ENCODE measurements at regions not wholly inside any gene's neighbourhood (a gene's known extent, or its start where the extent isn't known, plus 50 kb on each side); places are given as distances from the start of the nearest gene placed in this dataset.
A peak's percentile ranks its signal among the peaks of the same experiment; 100 is the strongest.

GRCh38 chr7:49255054-49255453, 330.7 kb downstream of the CDC14C start:
- DNase-seq: no peak

DNA sequence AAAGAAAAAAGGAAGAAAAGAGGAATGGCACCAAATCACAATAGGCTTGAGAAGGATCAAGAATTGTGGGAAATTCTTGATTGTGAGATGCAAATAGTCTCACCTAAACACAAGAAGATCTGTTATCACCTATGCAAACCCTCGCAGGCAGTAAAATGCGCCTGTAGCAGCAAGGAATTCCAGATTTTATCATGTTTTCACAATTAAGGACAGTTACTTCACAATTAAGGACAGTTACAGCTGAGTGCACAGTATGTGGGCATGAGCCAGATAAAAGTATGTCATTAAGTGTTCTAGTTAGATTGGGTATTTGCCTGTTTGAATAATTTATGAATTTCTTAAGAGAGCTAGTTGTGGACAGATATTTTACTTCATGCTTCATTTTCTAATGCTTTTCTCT, 336.2 kb downstream of the CDC14C start:
- DNase-seq: no peak

DNA sequence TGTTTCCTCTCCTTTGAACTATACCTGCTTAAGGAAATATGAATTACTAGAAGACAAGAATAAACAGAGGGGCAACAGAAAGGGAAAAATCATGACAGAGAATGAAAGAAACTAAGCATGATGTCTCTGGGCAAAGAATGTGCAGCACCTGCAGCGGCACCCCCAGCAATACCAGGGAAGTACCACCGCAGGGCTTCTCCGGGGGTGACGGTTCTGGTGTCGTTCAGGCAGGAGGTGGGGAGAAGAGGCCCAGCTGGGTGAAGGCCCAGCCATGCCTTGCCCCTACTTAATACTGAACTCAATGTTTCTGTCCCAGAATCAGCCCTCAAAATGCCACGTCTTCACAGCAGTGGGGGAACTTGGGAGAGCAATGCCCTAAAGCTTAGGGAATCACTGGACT, 337.6 kb downstream of the CDC14C start:
- DNase-seq: no peak

DNA sequence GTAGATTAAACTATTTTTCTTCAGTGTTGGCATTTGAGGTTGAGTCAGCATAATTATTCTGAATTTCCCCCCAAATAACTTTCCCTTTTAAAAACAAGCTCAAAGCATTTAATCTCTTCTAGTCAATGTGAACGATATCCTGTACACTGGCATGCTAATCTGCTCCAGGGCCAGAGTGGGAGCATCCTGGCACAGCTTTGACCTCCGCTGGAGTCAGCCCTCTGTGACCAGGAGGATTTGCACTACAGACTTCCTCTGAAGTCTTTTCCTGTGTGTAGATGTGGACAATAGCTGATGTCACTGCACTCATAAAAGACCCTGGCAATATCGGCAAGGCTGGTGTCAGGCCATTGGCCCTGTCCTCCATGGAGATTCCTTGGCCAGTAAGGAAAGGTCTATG, 340.2 kb downstream of the CDC14C start:
- DNase-seq: no peak

DNA sequence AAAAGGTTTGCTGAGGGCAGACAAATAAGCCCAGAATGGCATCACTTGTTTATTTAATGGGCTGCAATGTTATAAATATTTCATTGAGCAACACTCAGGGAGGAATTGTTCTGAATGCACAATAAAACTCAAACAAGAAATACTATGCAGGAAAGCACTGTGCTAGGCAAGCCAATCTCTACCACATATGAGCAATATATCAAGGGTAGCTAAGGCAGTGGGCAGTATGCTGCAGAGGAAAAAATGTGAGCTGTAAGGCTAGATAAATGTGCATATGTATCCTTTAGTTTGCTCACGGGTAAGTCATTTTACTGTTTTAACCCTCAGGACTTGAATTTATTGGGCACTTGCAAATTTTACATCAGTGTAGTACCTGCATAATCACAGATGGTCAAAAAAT, 349.6 kb downstream of the CDC14C start:
- DNase-seq: no peak

DNA sequence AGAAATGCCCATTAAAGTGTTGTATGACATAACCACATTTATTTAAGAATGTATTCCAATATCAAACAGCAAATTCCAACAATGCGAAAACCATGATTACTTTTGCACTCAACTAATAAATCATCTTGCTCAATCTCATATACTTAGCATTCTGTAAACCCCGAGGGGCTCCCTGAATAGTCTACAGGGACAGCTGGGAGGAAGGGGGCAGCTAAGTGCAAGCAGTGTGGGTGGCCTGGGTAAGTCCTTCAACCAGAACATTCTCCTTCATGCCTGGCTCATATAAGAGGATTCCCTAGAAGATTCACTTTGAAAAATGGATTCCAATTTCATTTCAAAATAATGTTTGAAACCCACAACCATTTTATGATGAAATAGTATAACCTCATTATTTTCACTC, 355.5 kb downstream of the CDC14C start:
- DNase-seq: no peak

GRCh38 chr7:49287653-49288052, 363.3 kb downstream of the CDC14C start:
- DNase-seq: no peak

DNA sequence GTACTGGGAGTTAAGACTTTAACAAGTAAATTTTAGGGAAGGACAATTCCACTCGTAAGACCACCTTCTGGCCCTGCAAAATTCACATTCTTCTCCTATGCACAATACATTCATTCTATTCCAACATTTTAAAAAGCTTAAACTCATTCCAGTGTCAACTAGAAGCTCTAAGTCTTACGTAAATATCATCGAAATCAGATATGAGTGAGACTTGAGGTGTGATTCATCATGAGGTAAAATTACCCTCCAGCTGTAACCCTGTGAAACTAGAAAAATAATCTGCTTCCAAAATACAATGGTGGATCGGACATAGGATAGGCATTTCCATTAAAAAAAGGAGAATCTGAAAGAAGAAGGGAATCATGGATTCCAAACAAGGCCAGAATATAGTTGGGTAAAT, 370.3 kb downstream of the CDC14C start:
- DNase-seq: no peak

GRCh38 chr7:49295146-49295545, 370.8 kb downstream of the CDC14C start:
- no peak for DNase-seq

- no peak for DNase-seq
These were observed 373.6 kb downstream of the CDC14C start for GRCh38 chr7:49297958-49298357.

GRCh38 chr7:49308787-49309186, 384.4 kb downstream of the CDC14C start:
- no peak for DNase-seq

- no peak for DNase-seq
These were observed 395.7 kb downstream of the CDC14C start for GRCh38 chr7:49320083-49320482.

DNA sequence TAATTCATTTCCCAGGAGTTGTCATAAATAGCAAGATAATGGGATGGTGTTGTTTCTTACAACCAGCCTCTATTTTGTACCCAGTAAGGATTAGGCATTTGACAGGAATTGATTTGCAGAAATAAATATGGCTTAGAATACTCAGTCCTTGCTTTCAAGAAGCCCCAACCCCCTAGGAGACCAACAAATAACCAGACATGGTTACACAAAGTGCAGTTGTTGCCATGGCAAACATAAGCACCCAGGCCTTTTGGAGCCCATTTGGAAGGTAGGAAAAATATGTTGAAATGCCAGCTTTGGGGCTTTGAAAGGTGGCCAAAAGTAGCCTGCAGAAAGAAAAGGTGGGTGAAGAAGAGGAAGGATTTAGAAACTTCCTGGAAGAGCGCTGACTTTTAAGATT, 397.5 kb downstream of the CDC14C start:
- DNase-seq: no peak

DNA sequence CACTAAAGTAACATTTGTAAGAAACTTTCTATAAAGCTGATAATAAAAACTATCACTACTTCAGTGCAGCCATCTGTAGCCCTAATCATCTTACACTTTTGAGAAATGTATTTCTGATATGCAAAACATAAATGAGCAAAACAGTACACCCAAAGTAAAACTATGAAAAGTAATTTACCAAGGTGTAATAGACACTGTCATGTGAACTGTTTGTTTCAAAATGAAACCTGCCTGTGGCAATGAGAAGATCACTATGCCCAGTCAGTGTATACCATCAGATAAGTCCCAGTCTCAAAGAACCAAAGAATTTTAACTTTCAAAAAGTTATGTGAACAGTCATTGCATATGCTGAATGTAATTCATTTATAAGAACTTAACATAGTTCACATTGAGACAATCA, 398.1 kb downstream of the CDC14C start:
- DNase-seq: no peak

GRCh38 chr7:49324040-49324439, 399.7 kb downstream of the CDC14C start:
- no peak for DNase-seq

DNA sequence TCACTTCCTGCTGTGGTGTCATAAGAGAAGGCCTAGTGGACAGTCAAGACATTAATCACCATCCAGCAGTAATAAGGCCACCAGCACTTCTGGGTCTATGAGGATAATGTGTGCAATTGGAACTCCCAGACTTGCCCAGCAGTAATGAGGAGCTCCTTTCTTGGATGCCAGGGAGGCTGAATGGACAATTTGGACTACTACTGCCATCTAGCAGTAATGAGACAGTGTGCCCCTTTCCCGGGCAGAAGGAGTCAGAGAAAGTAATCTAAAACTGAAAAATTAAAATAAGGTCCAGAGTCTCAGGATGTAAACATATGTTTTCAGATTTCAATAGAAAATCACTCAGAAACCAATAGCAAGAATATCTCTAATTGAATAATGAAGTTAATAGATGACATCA, 400.4 kb downstream of the CDC14C start:
- DNase-seq: no peak

- no peak for DNase-seq
These were observed 401.2 kb downstream of the CDC14C start for GRCh38 chr7:49325571-49325970.

GRCh38 chr7:49327155-49327554, 402.8 kb downstream of the CDC14C start:
- no peak for DNase-seq

GRCh38 chr7:49333180-49333881, 409.0 kb downstream of the CDC14C start:
- DNase-seq: no peak

- DNase-seq: peak in 1 of 14 donors; percentile 32
These were observed 417.5 kb downstream of the CDC14C start for GRCh38 chr7:49341849-49342248.

DNA sequence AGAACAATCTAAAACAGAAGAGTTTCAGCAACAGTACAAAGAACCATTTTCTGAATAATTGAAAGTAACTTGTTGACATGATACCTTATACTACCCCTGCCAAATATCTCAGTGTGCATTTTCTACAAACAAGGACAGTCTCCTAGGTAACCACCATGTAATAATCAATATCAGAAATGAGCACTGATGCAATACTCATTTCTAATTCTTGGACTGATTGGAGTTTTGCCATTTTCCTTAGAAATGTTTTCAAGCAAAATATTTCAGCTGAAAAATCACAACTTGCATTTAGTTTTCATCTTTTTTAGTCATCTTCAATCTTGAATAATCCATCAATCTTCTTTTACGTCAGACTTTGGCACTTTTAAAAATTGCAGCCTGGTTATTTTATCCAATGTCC, 420.2 kb downstream of the CDC14C start:
- no peak for DNase-seq

GRCh38 chr7:49346195-49346899, 422.0 kb downstream of the CDC14C start:
- peak in 1 of 14 donors; percentile 88 for DNase-seq

DNA sequence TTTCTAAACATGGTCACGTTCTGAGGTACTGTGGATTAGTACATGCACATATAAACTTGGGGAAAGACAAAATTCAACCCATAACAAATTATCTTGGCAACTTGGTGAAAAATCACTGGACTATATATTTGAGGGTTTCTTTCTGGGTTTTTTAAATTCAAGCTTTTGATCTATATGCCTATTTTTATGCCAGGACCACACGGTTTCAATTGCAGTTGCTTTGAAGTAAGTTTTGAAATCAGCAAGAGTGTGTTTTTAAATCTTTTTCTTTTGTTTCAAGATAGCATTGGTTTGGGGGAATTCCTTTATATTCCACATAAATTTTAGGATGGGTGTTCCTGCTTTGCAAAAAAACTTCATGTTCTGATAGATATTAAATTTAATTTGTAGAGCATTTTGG, 406.4 kb upstream of the VWC2 start:
- DNase-seq: no peak

GRCh38 chr7:49371771-49372170, 401.7 kb upstream of the VWC2 start:
- no peak for DNase-seq

Measured in C1 segment of cervical spinal cord (tissue), 14 donors.